Left renal cortex interstitium (tissue), 4 donors: ENCODE measurements at regions not wholly inside any gene's neighbourhood (a gene's known extent, or its start where the extent isn't known, plus 50 kb on each side); places are given as distances from the start of the nearest gene placed in this dataset.

Source experiments
- DNase-seq, 4 donors: peaks; one replicate each; pipeline ENCODE4 v3.0.0-alpha.2; 2013; ENCODE audit warnings: low read depth in 4 of 4, low spot score in 2 of 4, missing footprints in 1 of 4

DNA sequence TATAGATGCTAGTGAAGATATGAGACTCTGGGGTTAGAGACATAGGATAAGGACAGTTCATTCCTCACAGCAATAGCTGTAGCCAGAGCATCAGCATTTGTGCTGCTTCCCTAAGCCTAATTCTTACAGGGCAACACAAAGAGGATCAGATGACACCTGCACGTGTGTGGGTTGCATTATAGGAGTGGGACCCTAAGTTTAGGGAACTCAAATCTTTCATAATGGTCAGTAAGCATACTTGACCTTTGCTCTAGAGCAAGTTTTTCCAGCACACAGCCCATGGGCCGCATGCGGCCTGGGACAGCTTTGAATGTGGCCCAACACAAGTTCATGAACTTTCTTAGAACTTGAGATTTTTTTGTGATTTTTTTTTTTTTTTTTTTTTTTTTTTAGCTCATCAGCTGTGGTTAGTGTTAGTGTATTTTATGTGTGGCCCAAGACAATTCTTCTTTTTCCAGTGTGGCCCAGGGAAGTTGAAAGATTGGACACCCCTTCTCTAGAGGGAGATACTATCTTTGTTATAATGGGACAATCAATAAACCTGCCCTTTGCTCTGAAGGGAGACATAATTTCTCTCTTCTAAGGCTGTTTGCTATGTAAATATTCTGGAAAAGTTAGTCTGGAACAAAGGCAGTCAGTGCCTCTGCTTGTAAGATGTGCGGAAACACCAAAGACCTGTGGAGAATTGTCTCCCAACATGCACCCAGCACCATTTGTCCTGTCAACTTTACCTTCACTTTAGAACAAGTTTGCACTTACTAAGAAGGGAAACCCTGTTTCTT is 650.2 kb downstream of the ZNF674 start:
- no peak for DNase-seq

DNA sequence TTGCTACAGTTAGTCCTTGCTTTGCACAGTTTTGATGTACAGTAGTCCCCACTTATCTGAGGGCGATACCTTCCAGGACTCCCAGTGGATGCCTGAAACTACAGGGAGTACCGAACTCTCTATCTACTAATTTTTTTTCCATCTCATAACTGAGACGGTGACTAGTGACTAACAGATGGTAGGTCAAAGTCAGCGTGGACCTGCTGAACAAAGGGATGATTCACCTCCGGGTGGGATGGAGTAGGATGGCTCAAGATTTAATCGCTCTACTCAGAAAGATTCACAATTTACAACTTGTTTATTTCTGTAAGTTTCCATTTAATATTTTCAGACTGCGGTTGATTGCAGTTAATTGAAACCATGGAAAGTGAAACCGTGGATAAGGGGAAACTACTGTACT is 655.8 kb downstream of the ZNF674 start:
- no peak for DNase-seq

- no peak for DNase-seq
Measured at GRCh38 chrX:45888518-45888917, 656.7 kb downstream of the ZNF674 start.

- DNase-seq: no peak
Measured at GRCh38 chrX:45885931-45886330, 659.3 kb downstream of the ZNF674 start.

- no peak for DNase-seq
Measured at GRCh38 chrX:45879512-45879911, 665.7 kb downstream of the ZNF674 start.

DNA sequence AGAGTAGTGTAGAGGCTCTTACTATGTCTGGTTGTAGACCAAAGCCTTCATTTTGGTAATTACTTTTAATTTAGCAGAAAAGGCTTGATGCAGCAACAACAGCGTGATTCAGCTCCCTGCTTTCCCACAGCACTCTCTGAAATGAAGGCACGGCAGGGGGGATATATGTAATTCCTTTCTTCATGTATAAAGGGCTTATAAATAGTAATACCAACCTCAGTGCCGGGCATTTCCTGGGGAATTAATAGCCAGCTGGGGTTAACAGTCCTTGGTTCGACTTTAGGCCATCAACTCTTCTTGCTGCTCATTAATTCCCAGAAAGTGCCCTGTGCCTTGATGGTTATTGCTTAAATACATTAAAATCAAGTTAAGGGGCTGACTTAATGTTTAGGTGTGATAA is 669.0 kb downstream of the ZNF674 start:
- no peak for DNase-seq

GRCh38 chrX:45873781-45874180 is 671.4 kb downstream of the ZNF674 start:
- no peak for DNase-seq

GRCh38 chrX:45872480-45872879 is 671.8 kb upstream of the DIPK2B start:
- no peak for DNase-seq

GRCh38 chrX:45868425-45868824 is 667.7 kb upstream of the DIPK2B start:
- no peak for DNase-seq

DNA sequence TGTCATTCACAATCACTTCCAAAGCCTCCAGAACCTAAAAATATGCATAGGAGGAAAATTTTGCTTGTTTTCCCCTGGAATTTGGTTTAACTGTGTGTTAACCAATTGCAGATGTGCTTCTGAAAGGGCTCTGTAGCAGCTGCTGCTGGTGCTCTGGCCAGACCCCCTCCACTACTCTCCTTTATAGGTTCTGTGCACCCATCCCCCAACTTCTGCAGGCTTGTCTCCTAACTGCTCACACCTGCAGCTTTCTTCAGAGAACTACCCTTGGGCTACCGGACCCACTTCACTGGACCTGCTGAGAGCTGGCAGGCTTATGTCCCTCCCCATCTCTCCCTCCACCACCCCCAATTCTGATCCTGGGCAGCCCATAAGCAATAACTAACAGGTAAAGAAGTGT is 662.1 kb upstream of the DIPK2B start:
- no peak for DNase-seq

DNA sequence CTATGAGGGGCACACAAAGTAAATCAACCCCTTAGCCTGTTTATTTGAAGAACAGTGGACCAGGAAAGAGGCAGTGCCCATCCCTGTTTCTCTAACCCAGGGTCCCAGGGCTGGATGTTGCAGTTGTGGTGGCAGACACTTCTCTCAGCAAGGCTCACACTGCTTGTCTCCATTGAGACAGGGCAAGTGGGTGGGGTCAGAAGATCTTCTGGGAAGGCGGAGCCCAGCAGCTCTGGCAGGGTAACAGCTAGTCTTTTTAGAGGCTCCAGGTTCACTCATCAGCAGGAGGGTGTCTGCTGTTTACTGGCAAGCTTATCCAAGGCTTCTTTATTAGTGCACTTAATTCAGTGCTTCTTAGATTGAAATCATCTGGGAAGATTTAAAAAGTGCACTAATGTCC is 659.8 kb upstream of the DIPK2B start:
- DNase-seq: no peak

- no peak for DNase-seq
Measured at GRCh38 chrX:45859407-45859806, 658.7 kb upstream of the DIPK2B start.

DNA sequence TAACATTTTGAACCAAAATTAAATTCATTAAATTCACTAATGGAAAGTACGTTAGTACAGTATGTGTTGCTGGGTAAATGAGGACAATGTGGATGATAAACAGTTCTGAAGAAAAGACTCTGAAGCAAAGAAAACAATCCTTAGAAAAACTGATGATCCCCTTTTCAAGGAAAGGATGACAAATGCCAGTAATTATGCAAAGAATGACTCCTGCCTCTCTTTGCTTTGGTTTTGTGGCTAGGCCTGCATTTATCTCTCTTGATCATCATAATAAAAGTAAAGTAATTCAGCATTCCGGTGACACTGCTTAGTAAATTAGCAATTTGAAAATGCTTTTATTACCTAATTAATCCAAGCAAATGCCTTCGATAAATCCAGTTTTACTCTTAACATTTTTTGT is 652.2 kb upstream of the DIPK2B start:
- no peak for DNase-seq

GRCh38 chrX:45851434-45851991 is 650.8 kb upstream of the DIPK2B start:
- peak in 2 of 4 donors; percentile 0 to 12 for DNase-seq

- DNase-seq: peak in 1 of 4 donors; percentile 11
Measured at GRCh38 chrX:45850775-45851433, 650.2 kb upstream of the DIPK2B start.

- DNase-seq: peak in 2 of 4 donors; percentile 3 to 7
Measured at GRCh38 chrX:45850197-45850774, 649.6 kb upstream of the DIPK2B start.

DNA sequence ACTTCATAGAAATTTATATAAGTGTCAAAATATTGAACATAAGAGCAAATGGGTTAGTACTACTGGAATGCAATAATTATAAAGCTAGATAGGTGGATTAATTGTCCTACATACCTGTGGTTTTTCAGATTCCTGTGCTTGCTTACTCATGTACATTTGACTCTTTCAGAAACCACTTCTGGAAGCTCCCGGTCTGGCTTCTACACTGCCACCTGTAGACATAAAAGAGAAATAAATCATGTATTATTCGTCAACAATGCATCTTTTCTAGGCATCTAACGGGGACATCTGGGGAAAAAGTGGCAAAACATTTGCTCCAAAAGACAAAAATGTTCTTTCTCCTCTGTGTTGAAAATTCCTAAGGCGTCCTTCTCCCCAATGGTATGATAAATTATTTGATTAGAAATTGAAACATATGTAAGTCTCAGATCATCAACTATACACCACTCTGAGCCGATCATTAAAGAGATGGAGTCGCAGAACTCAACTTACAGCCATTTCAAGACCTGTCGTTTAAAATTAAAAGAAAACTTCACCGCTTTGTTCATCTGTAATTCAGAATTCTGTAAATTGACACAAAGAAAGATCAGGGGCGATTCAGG is 648.7 kb upstream of the DIPK2B start:
- no peak for DNase-seq

DNA sequence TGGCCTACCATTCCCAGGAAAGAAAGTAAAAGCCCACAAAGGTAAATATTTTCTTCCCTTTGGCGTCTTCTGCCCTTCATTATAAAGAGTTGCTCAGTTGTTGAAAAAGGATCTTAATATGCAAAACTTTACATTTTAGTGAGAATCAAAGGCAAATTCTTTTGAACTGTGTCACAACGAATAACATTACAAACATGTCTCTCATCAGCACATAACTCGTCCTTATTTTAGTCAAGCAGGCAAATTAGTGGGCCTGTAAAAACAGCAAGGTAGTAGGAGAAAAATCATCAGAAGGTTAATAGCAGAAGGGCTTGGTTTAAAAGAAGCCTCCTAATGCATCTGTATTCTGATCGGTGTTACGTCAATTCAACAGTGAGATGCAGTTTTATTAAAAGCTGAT is 647.3 kb upstream of the DIPK2B start:
- DNase-seq: no peak

DNA sequence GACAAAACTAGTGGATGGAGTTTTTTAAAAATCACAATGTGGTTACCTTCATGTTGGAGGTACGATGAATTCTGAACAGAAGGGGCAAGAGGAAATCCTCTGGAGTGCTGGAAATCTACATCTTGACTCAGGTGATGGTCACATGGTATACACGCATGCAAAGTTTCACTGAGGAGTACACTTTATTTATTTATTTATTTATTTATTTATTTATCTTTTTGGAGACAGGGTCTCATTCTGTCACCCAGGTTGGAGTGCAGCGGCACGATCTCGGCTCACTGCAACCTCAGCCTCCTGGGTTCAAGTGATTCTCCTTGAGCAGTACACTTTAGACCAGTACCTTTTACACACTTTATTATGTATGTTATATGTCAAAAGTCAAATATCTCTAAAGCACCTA is 645.7 kb upstream of the DIPK2B start:
- DNase-seq: no peak

DNA sequence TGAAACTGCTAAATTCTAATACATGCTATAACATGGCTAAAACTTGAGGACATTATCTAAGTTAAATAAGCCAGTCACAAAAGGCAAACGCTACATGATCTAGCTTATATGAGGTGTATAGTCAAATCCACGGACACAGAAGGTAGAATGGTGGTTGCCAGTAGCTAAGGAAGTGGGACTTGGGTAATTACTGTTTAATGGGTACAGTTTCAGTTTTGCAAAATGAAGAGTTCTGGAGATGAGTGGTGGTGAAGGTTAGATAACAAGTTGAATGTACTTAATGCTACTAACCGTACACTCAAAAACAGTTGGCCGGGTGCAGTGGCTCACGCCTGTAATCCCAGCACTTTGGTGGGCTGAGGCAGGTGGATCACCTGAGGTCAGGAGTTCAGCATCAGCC is 644.5 kb upstream of the DIPK2B start:
- no peak for DNase-seq

DNA sequence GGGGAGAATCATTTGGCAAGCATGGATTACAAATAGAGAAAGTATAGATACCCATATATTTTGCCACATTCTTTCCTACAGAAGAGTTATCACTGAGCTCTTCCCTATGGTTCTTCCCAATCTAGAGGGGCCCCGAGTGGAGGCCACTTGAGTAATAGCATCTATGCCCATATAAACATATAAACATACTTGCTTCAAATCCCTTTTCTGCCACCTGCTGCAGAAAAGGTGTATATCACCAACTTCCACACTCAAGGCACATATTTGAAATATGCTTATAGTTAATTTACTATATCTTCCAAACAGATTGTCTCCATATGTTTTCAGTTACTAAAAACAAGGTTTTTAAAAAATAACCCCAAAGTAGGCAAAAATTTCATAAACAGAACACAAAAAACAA is 642.8 kb upstream of the DIPK2B start:
- DNase-seq: no peak
